SK-N-SH treated with all-trans-retinoic acid at 6 μM for 48 hours (cell line): ENCODE measurements at regions not wholly inside any gene's neighbourhood (a gene's known extent, or its start where the extent isn't known, plus 50 kb on each side); places are given as distances from the start of the nearest gene placed in this dataset.

Source experiments
- ATAC-seq: fragments of 200-7000 bp; cut with Tn5 transposase; 3 replicates; pipeline ENCODE4 v1.9.1; 2020; ENCODE audit warnings: mild to moderate bottlenecking, moderate library complexity
- ARNTL ChIP-seq: fragments of 450-650 bp; formaldehyde crosslinking; IDR thresholded peaks from 2 replicates; pipeline ENCODE4 v1.5.0; 2020; ENCODE audit warnings: low read depth, mild to moderate bottlenecking, moderate library complexity, borderline replicate concordance
- BACH2 ChIP-seq: fragments of 250-450 bp; sonication (Bioruptor Pico); IDR thresholded peaks from 2 replicates; pipeline ENCODE4 v1.9.0; 2021; ENCODE audit warnings: mild to moderate bottlenecking, borderline replicate concordance
- CREB5 ChIP-seq: fragments of 250-450 bp; sonication (Bioruptor Pico); IDR thresholded peaks from 2 replicates; pipeline ENCODE4 v1.5.1; 2020; ENCODE audit warnings: low read depth, mild to moderate bottlenecking, moderate library complexity
- CSDC2 ChIP-seq: fragments of 250-450 bp; sonication (Bioruptor Pico); IDR thresholded peaks from 2 replicates; pipeline ENCODE4 v1.5.0; 2020; ENCODE audit warnings: mild to moderate bottlenecking, moderate library complexity
- CSRNP3 ChIP-seq: fragments of 250-450 bp; sonication (Bioruptor Pico); IDR thresholded peaks from 2 replicates; pipeline ENCODE4 v1.5.1; 2021; ENCODE audit warnings: mild to moderate bottlenecking, moderate library complexity
- ESRRG ChIP-seq: fragments of 250-450 bp; sonication (Bioruptor Pico); IDR thresholded peaks from 2 replicates; pipeline ENCODE4 v1.6.1; 2021; ENCODE audit warnings: mild to moderate bottlenecking
- ISL1 ChIP-seq: fragments of 250-450 bp; sonication (Bioruptor Pico); IDR thresholded peaks from 2 replicates; pipeline ENCODE4 v2.1.2; 2022; ENCODE audit warnings: mild to moderate bottlenecking, moderate library complexity
- OSR1 ChIP-seq: fragments of 250-450 bp; sonication (Bioruptor Pico); IDR thresholded peaks from 2 replicates; pipeline ENCODE4 v1.8.0; 2022; ENCODE audit warnings: moderate library complexity, mild to moderate bottlenecking, inconsistent platforms
- PATZ1 ChIP-seq: fragments of 250-450 bp; sonication (Bioruptor Pico); IDR thresholded peaks from 2 replicates; pipeline ENCODE4 v1.8.0; 2020; ENCODE audit warnings: mild to moderate bottlenecking, moderate library complexity, borderline replicate concordance
- POU6F1 ChIP-seq: fragments of 250-450 bp; sonication (Bioruptor Pico); IDR thresholded peaks from 2 replicates; pipeline ENCODE4 v1.8.0; 2021; ENCODE audit warnings: low read depth, mild to moderate bottlenecking, moderate library complexity, borderline replicate concordance
- RARB ChIP-seq: fragments of 250-450 bp; sonication (Bioruptor Pico); IDR thresholded peaks from 2 replicates; pipeline ENCODE4 v1.8.0; 2021; ENCODE audit warnings: mild to moderate bottlenecking, moderate library complexity
- TCF4 ChIP-seq: fragments of 250-450 bp; sonication (Bioruptor Pico); IDR thresholded peaks from 2 replicates; pipeline ENCODE4 v1.8.0; 2021; ENCODE audit warnings: mild to moderate bottlenecking, moderate library complexity, borderline replicate concordance
- TOX ChIP-seq: fragments of 250-450 bp; sonication (Bioruptor Pico); IDR thresholded peaks from 2 replicates; pipeline ENCODE4 v1.8.0; 2021; ENCODE audit warnings: mild to moderate bottlenecking, moderate library complexity, borderline replicate concordance
- TSHZ2 ChIP-seq: fragments of 250-450 bp; sonication (Bioruptor Pico); IDR thresholded peaks from 2 replicates; pipeline ENCODE4 v1.5.0; 2020; ENCODE audit warnings: mild to moderate bottlenecking, moderate library complexity
- ZC3H10 ChIP-seq: fragments of 250-450 bp; sonication (Bioruptor Pico); IDR thresholded peaks from 2 replicates; pipeline ENCODE4 v1.5.1; 2021; ENCODE audit warnings: mild to moderate bottlenecking, moderate library complexity
- ZFP3 ChIP-seq: fragments of 250-450 bp; sonication (Bioruptor Pico); IDR thresholded peaks from 2 replicates; pipeline ENCODE4 v1.5.0; 2020; ENCODE audit warnings: mild to moderate bottlenecking, moderate library complexity
- ZFP30 ChIP-seq: fragments of 450-650 bp; formaldehyde crosslinking; IDR thresholded peaks from 2 replicates; pipeline ENCODE4 v1.5.0; 2022; ENCODE audit warnings: mild to moderate bottlenecking, moderate library complexity
- ZNF565 ChIP-seq: fragments of 450-650 bp; formaldehyde crosslinking; conservative IDR thresholded peaks from 2 replicates; pipeline ENCODE4 v1.5.0; 2020; ENCODE audit warnings: low read depth, mild to moderate bottlenecking, moderate library complexity
- ZNF70 ChIP-seq: fragments of 450-650 bp; formaldehyde crosslinking; IDR thresholded peaks from 2 replicates; pipeline ENCODE4 v1.5.0; 2020; ENCODE audit warnings: mild to moderate bottlenecking, moderate library complexity
- ZNF8 ChIP-seq: fragments of 450-650 bp; formaldehyde crosslinking; IDR thresholded peaks from 2 replicates; pipeline ENCODE4 v1.5.0; 2020; ENCODE audit warnings: mild to moderate bottlenecking, moderate library complexity

- no peak for ATAC-seq
Measured at GRCh38 chr4:14749910-14750309, 252.4 kb upstream of the CPEB2 start.

GRCh38 chr4:14752341-14753046, 249.8 kb upstream of the CPEB2 start:
- no peak for TF ChIP-seq ISL1 (CRISPR knock-in tag)
- TF ChIP-seq PATZ1: no peak
- no peak for TF ChIP-seq POU6F1 (CRISPR knock-in tag)
- no peak for TF ChIP-seq CSRNP3
- TF ChIP-seq CSDC2: no peak
- no peak for TF ChIP-seq ZFP3 (CRISPR knock-in tag)
- ATAC-seq: no peak

More at GRCh38 chr4:14749910-14750309, 252.4 kb upstream of the CPEB2 start:
- TF ChIP-seq BACH2 (CRISPR knock-in tag) (no peak), ARNTL (CRISPR knock-in tag) (no peak), ISL1 (CRISPR knock-in tag) (no peak), ESRRG (CRISPR knock-in tag) (no peak), ZFP3 (CRISPR knock-in tag) (no peak), PATZ1 (no peak)

GRCh38 chr4:14767142-14767541, 235.1 kb upstream of the CPEB2 start:
- ATAC-seq: no peak
- TF ChIP-seq ZC3H10 (CRISPR knock-in tag): no peak
- no peak for TF ChIP-seq ZFP30
- TF ChIP-seq BACH2 (CRISPR knock-in tag): no peak
- TF ChIP-seq CSDC2: no peak
- TF ChIP-seq TCF4: no peak
- TF ChIP-seq ZNF565: no peak
- no peak for TF ChIP-seq ZNF8 (CRISPR knock-in tag)
- no peak for TF ChIP-seq ISL1 (CRISPR knock-in tag)
- no peak for TF ChIP-seq ESRRG (CRISPR knock-in tag)
- no peak for TF ChIP-seq CREB5
- no peak for TF ChIP-seq TSHZ2
- no peak for TF ChIP-seq OSR1 (CRISPR knock-in tag)
- TF ChIP-seq RARB (CRISPR knock-in tag): no peak
- no peak for TF ChIP-seq TOX
- no peak for TF ChIP-seq POU6F1 (CRISPR knock-in tag)
- TF ChIP-seq ZNF70 (CRISPR knock-in tag): no peak
- TF ChIP-seq PATZ1: no peak
- no peak for TF ChIP-seq ZFP3 (CRISPR knock-in tag)
